G401.6 (cell line): ENCODE measurements at regions not wholly inside any gene's neighbourhood (a gene's known extent, or its start where the extent isn't known, plus 50 kb on each side); places are given as distances from the start of the nearest gene placed in this dataset.

Experiments used
- FAIRE-seq: peaks from 2 replicates; lab custom pipeline; 2012; peaks lifted over from hg19 to GRCh38; lab: Jason Lieb, UNC

GRCh38 chr5:98570010-98570409 is 203.5 kb upstream of the RGMB start:
- no peak for FAIRE-seq

GRCh38 chr5:98570661-98571191 is 202.7 kb upstream of the RGMB start:
- no peak for FAIRE-seq

- FAIRE-seq, result no peak
Measured at GRCh38 chr5:98573834-98574320, 199.6 kb upstream of the RGMB start.

- FAIRE-seq, result no peak
Measured at GRCh38 chr5:98576275-98576674, 197.2 kb upstream of the RGMB start.

GRCh38 chr5:98578438-98578837 is 195.0 kb upstream of the RGMB start:
- no peak for FAIRE-seq

GRCh38 chr5:98581112-98581997 is 192.1 kb upstream of the RGMB start:
- no peak for FAIRE-seq

- no peak for FAIRE-seq
Measured at GRCh38 chr5:98583586-98583985, 189.9 kb upstream of the RGMB start.

GRCh38 chr5:98585661-98586310 is 187.7 kb upstream of the RGMB start:
- FAIRE-seq, result no peak

GRCh38 chr5:98586581-98586980 is 186.9 kb upstream of the RGMB start:
- no peak for FAIRE-seq

GRCh38 chr5:98587166-98587565 is 186.3 kb upstream of the RGMB start:
- FAIRE-seq, result no peak

- FAIRE-seq, result no peak
Measured at GRCh38 chr5:98588215-98588614, 185.2 kb upstream of the RGMB start.

- no peak for FAIRE-seq
Measured at GRCh38 chr5:98593418-98593817, 180.0 kb upstream of the RGMB start.

GRCh38 chr5:98594098-98594497 is 179.4 kb upstream of the RGMB start:
- FAIRE-seq, result no peak

- no peak for FAIRE-seq
Measured at GRCh38 chr5:98599016-98599415, 174.4 kb upstream of the RGMB start.

GRCh38 chr5:98602534-98603112 is 170.8 kb upstream of the RGMB start:
- no peak for FAIRE-seq

GRCh38 chr5:98603456-98603855 is 170.0 kb upstream of the RGMB start:
- no peak for FAIRE-seq

GRCh38 chr5:98604301-98604700 is 169.2 kb upstream of the RGMB start:
- FAIRE-seq, result no peak

- no peak for FAIRE-seq
Measured at GRCh38 chr5:98604721-98605425, 168.6 kb upstream of the RGMB start.

- FAIRE-seq, result no peak
Measured at GRCh38 chr5:98605426-98605825, 168.0 kb upstream of the RGMB start.

- FAIRE-seq, result no peak
Measured at GRCh38 chr5:98606961-98607360, 166.5 kb upstream of the RGMB start.

- FAIRE-seq, result no peak
Measured at GRCh38 chr5:98608052-98608451, 165.4 kb upstream of the RGMB start.

- FAIRE-seq, result no peak
Measured at GRCh38 chr5:98614341-98614740, 159.1 kb upstream of the RGMB start.
